22Rv1 (cell line): ENCODE measurements at regions not wholly inside any gene's neighbourhood (a gene's known extent, or its start where the extent isn't known, plus 50 kb on each side); places are given as distances from the start of the nearest gene placed in this dataset.

Source experiments
- H3K27ac ChIP-seq: fragments of 450-650 bp; 2 replicates; pipeline ENCODE4 v1.5.1; 2017
- CTCF ChIP-seq: fragments of 450-650 bp; IDR thresholded peaks from 2 replicates; pipeline ENCODE4 v1.5.1; 2017; ENCODE audit warnings: mild to moderate bottlenecking
- ZFX ChIP-seq: fragments of 450-650 bp; IDR thresholded peaks from 2 replicates; pipeline ENCODE4 v1.6.1; 2017; ENCODE audit warnings: antibody characterized with exemption, borderline replicate concordance

- TF ChIP-seq CTCF, result no peak
- no peak for TF ChIP-seq ZFX
- no peak overlapping the region for H3K27ac ChIP-seq
Observed at GRCh38 chr10:60626037-60626436, 152.2 kb upstream of the CDK1 start.

GRCh38 chr10:60623627-60624026 lies 154.7 kb upstream of the CDK1 start:
- TF ChIP-seq CTCF (no peak), ZFX (no peak)
- no peak overlapping the region for H3K27ac ChIP-seq

- no peak for TF ChIP-seq CTCF
- no peak for TF ChIP-seq ZFX
Observed at GRCh38 chr10:60621018-60621417, 157.3 kb upstream of the CDK1 start.

GRCh38 chr10:60618861-60619260 lies 159.4 kb upstream of the CDK1 start:
- no peak overlapping the region for H3K27ac ChIP-seq
- TF ChIP-seq ZFX (no peak), CTCF (no peak)

More at GRCh38 chr10:60621018-60621417, 157.3 kb upstream of the CDK1 start:
- no peak overlapping the region for H3K27ac ChIP-seq

- H3K27ac ChIP-seq, result no peak overlapping the region
- TF ChIP-seq ZFX (no peak), CTCF (no peak)
Observed at GRCh38 chr10:60615541-60615940, 162.7 kb upstream of the CDK1 start.

GRCh38 chr10:60614363-60614762 lies 163.9 kb upstream of the CDK1 start:
- no peak overlapping the region for H3K27ac ChIP-seq
- TF ChIP-seq ZFX (no peak), CTCF (no peak)

GRCh38 chr10:60613434-60613833 lies 164.8 kb upstream of the CDK1 start:
- TF ChIP-seq ZFX (no peak), CTCF (no peak)
- H3K27ac ChIP-seq, result no peak overlapping the region
